Stromal cell of bone marrow (primary cell): ENCODE measurements at regions not wholly inside any gene's neighbourhood (a gene's known extent, or its start where the extent isn't known, plus 50 kb on each side); places are given as distances from the start of the nearest gene placed in this dataset.

Experiments used
- DNase-seq: peaks from one replicate; pipeline ENCODE4 v3.0.0-alpha.2; 2012; ENCODE audit warnings: low read depth

GRCh38 chr13:69571606-69572323 lies 535.9 kb upstream of the ATXN8OS start:
- DNase-seq: no peak

- DNase-seq: no peak
Observed at GRCh38 chr13:69567514-69567913, 540.1 kb upstream of the ATXN8OS start.

- DNase-seq: no peak
Observed at GRCh38 chr13:69566104-69566716, 541.4 kb upstream of the ATXN8OS start.

GRCh38 chr13:69565334-69565733 lies 542.3 kb upstream of the ATXN8OS start:
- DNase-seq: no peak

- DNase-seq: no peak
Observed at GRCh38 chr13:69556540-69557196, 551.0 kb upstream of the ATXN8OS start.

- DNase-seq: no peak
Observed at GRCh38 chr13:69553976-69554375, 553.6 kb upstream of the ATXN8OS start.

- DNase-seq: no peak
Observed at GRCh38 chr13:69551193-69551592, 556.4 kb upstream of the ATXN8OS start.

GRCh38 chr13:69547780-69548179 lies 559.8 kb upstream of the ATXN8OS start:
- no peak for DNase-seq

GRCh38 chr13:69545551-69545950 lies 562.1 kb upstream of the ATXN8OS start:
- DNase-seq: no peak

GRCh38 chr13:69524459-69525150 lies 583.0 kb upstream of the ATXN8OS start:
- DNase-seq: no peak

- no peak for DNase-seq
Observed at GRCh38 chr13:69496981-69497380, 610.6 kb upstream of the ATXN8OS start.

- no peak for DNase-seq
Observed at GRCh38 chr13:69495096-69495495, 612.5 kb upstream of the ATXN8OS start.

- DNase-seq: no peak
Observed at GRCh38 chr13:69487576-69487975, 620.0 kb upstream of the ATXN8OS start.

- DNase-seq: no peak
Observed at GRCh38 chr13:69485991-69486592, 621.5 kb upstream of the ATXN8OS start.

GRCh38 chr13:69477451-69477850 lies 630.2 kb upstream of the ATXN8OS start:
- DNase-seq: no peak

GRCh38 chr13:69474011-69474685 lies 633.5 kb upstream of the ATXN8OS start:
- no peak for DNase-seq

GRCh38 chr13:69468624-69469023 lies 639.0 kb upstream of the ATXN8OS start:
- no peak for DNase-seq

- DNase-seq: no peak
Observed at GRCh38 chr13:69461397-69461796, 646.2 kb upstream of the ATXN8OS start.

GRCh38 chr13:69459346-69459745 lies 648.3 kb upstream of the ATXN8OS start:
- no peak for DNase-seq

- no peak for DNase-seq
Observed at GRCh38 chr13:69458013-69458412, 649.6 kb upstream of the ATXN8OS start.

GRCh38 chr13:69450245-69450644 lies 657.4 kb upstream of the ATXN8OS start:
- no peak for DNase-seq

GRCh38 chr13:69425235-69425634 lies 682.4 kb upstream of the ATXN8OS start:
- DNase-seq: no peak
